Esophagus squamous epithelium (tissue), 5 donors: ENCODE measurements at regions not wholly inside any gene's neighbourhood (a gene's known extent, or its start where the extent isn't known, plus 50 kb on each side); places are given as distances from the start of the nearest gene placed in this dataset.

Experiments
- DNase-seq: peaks from one replicate; lab custom pipeline; 2025; lab: John Stamatoyannopoulos, UW
- H3K27ac ChIP-seq, 4 donors: fragments of 200-600 bp; sonication (generic); one replicate each; pipeline ENCODE4 v1.5.1; 2016 to 2019; ENCODE audit warnings: mild to moderate bottlenecking in 1 of 4
- H3K27me3 ChIP-seq, 4 donors: fragments of 200-600 bp; sonication (generic); 1 replicate in 3 of 4; 2 replicates in 1 of 4; pipeline versions ENCODE4 v1.5.1 to v1.6.0; 2017 to 2021; ENCODE audit warnings: antibody characterized with exemption in 1 of 4
- H3K36me3 ChIP-seq, 3 donors: fragments of 200-600 bp; sonication (generic); one replicate each; pipeline ENCODE4 v1.5.1; 2016 to 2019
- H3K4me1 ChIP-seq, 3 donors: fragments of 200-600 bp; sonication (generic); one replicate each; pipeline ENCODE4 v1.5.1; 2017 to 2019
- H3K4me3 ChIP-seq, 4 donors: fragments of 200-600 bp; sonication (generic); 1 replicate in 3 of 4; 2 replicates in 1 of 4; pipeline ENCODE4 v1.5.1; 2016 to 2019; ENCODE audit warnings: mild to moderate bottlenecking in 2 of 4, moderate library complexity in 1 of 4
- H3K9me3 ChIP-seq, 3 donors: fragments of 200-600 bp; sonication (generic); one replicate each; pipeline ENCODE4 v1.5.1; 2016 to 2019
- CTCF ChIP-seq, 6 experiments: fragments of 450-650 bp in 4 of 6; fragments of 200-600 bp in 2 of 6; sonication (generic) in 2 of 6; IDR thresholded peaks; one replicate each; pipeline ENCODE4 v1.5.1; 2016 to 2019; ENCODE audit warnings: antibody characterized with exemption in 6 of 6, mild to moderate bottlenecking in 4 of 6, moderate library complexity in 4 of 6
- POLR2A ChIP-seq, 4 donors: fragments of 450-650 bp; IDR thresholded peaks; one replicate each; pipeline ENCODE4 v1.6.1; 2017; ENCODE audit warnings: antibody characterized with exemption in 4 of 4, mild to moderate bottlenecking in 4 of 4, moderate library complexity in 3 of 4
- WGBS, 2 donors: methylation state at CpG; one replicate each; pipeline ENCODE4 v1.1.5; 2018; 5-methylcytosine and 5-hydroxymethylcytosine counted together
- intact Hi-C: fragments of 100-400 bp; cut with DNase I; formaldehyde crosslinking; loops from one replicate; pipeline ENCODE4 v1.15.0; 2022
- donor health status: DM: yes; HTN: yes; CAD: no.

DNA sequence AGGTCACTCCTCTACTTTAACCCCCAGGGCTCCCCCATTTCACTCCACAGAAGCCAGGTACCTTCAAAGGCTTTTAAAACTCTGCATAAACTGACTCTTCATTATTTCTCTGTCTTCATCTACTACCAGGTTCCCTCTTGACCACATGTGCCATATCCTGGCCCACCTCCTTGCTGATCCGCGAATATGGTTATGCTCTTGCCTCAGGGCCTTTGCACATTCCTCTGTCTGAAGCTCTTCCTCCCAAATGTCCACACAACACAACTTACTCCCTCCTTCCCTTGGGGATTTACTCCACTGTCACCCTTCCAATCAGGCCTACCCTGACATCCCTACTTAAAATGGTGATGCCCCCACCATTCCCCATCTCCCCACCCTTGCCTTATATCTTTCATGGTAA, 134.6 kb upstream of the ANKRD55 start:
- H3K4me1 ChIP-seq, result no peaks in the 10 kb centered on the region
- TF ChIP-seq CTCF (IDR thresholded peaks at IDR 0.05) (no peak), POLR2A (IDR thresholded peaks at IDR 0.05) (no peak)

DNA sequence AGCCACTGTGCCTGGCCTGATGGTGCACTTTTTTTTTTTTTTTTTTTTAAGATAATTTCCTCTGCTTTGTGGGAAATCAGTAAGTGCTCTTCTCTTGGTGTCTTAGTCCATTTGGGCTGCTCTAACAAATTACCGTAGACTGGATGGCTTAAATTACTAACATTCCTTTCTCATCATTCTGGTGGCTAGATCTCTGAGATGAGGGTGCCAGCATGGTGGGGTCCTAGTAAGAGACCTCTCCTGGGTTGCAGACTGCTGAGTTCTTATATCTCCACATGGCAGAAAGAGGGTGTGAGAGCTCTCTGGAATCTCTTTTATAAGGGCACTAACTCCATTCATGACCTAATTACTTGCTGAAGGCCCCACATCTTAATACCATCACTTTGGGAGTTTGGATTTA, 133.9 kb upstream of the ANKRD55 start:
- no peaks in the 10 kb centered on the region for H3K4me1 ChIP-seq
- no peak overlapping the region for H3K4me3 ChIP-seq
- H3K9me3 ChIP-seq, result no peaks in the 10 kb centered on the region
- H3K27me3 ChIP-seq, result no peaks in the 10 kb centered on the region
- no peak overlapping the region for H3K27ac ChIP-seq
- no peaks in the 10 kb centered on the region for H3K36me3 ChIP-seq
- intact Hi-C loops, result no loop called here
- TF ChIP-seq POLR2A (IDR thresholded peaks at IDR 0.05), result no peak
- no peak for TF ChIP-seq CTCF (IDR thresholded peaks at IDR 0.05)
- DNase-seq, result no peak
- 100% methylated on average over 1 of the region's 1 CpG for WGBS, 2 donors

More for the DNA sequence above, 134.6 kb upstream of the ANKRD55 start:
- Histone ChIP-seq H3K4me3 (no peak overlapping the region), H3K36me3 (no peaks in the 10 kb centered on the region), H3K9me3 (no peaks in the 10 kb centered on the region), H3K27me3 (no peaks in the 10 kb centered on the region), H3K27ac (no peak overlapping the region)
- no peak for DNase-seq
- 83 to 97% methylated on average over 2 of the region's 2 CpGs for WGBS, 2 donors
- intact Hi-C loops, result no loop called here

DNA sequence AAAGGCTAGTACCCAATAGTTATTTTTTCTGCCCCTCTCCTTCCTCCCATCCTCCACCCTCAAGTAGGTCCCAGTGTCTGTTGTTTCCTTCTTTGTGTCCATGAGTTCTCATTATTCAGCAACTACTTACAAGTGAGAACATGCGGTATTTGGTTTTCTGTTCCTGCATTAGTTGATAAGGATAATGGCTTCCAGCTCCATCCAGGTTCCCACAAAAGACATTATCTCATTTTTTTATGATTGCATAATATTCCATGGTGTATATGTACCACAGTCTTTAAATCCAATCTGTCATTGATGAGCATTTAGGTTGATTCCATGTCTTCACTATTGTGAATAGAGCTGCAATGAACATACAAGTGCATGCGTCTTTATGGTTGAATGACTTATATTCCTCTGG, 128.3 kb upstream of the ANKRD55 start:
- H3K9me3 ChIP-seq, result no peaks in the 10 kb centered on the region
- no peak for TF ChIP-seq POLR2A (IDR thresholded peaks at IDR 0.05)
- no peak for TF ChIP-seq CTCF (IDR thresholded peaks at IDR 0.05)
- no peak overlapping the region for H3K27ac ChIP-seq
- H3K36me3 ChIP-seq, result no peaks in the 10 kb centered on the region
- intact Hi-C loops, result no loop called here
- no peak overlapping the region for H3K4me3 ChIP-seq
- peaks cover 0 to 21% (median 0%) of the 10 kb centered on the region in 3 donors for H3K4me1 ChIP-seq
- no peaks in the 10 kb centered on the region for H3K27me3 ChIP-seq
- WGBS, 2 donors, result 83 to 85% methylated on average over 2 of the region's 2 CpGs
- DNase-seq, result no peak

GRCh38 chr5:56360816-56361215, 127.7 kb upstream of the ANKRD55 start:
- Histone ChIP-seq H3K27ac (no peak overlapping the region), H3K4me3 (no peak overlapping the region), H3K9me3 (no peaks in the 10 kb centered on the region), H3K27me3 (no peaks in the 10 kb centered on the region), H3K4me1 (peaks cover 0 to 26% (median 1%) of the 10 kb centered on the region in 3 donors), H3K36me3 (no peaks in the 10 kb centered on the region)
- intact Hi-C loops, result no loop called here
- 64 to 80% methylated on average over 6 of the region's 6 CpGs for WGBS, 2 donors
- TF ChIP-seq POLR2A (IDR thresholded peaks at IDR 0.05) (no peak), CTCF (IDR thresholded peaks at IDR 0.05) (no peak)
- DNase-seq, result no peak

- intact Hi-C loops, result no loop called here
- Histone ChIP-seq H3K27ac (no peak overlapping the region), H3K27me3 (no peaks in the 10 kb centered on the region), H3K4me3 (no peak overlapping the region), H3K9me3 (no peaks in the 10 kb centered on the region), H3K4me1 (peaks cover 0 to 28% (median 3%) of the 10 kb centered on the region in 3 donors), H3K36me3 (no peaks in the 10 kb centered on the region)
- TF ChIP-seq CTCF (IDR thresholded peaks at IDR 0.05) (no peak), POLR2A (IDR thresholded peaks at IDR 0.05) (no peak)
- WGBS, 2 donors, result 87 to 90% methylated on average over 7 of the region's 7 CpGs
- no peak for DNase-seq
Observed at GRCh38 chr5:56359809-56360685, 126.9 kb upstream of the ANKRD55 start.
